IPS-20b (cell line): ENCODE measurements at regions not wholly inside any gene's neighbourhood (a gene's known extent, or its start where the extent isn't known, plus 50 kb on each side); places are given as distances from the start of the nearest gene placed in this dataset.

Experiments used
- H3K27ac ChIP-seq: one replicate; pipeline ENCODE4 v1.5.1; 2013; ENCODE audit warnings: low read length
- H3K27me3 ChIP-seq: 2 replicates; pipeline ENCODE4 v1.6.1; 2013; ENCODE audit warnings: mild to moderate bottlenecking, low read length, inconsistent platforms; ENCODE audit not compliant: insufficient read depth
- H3K36me3 ChIP-seq: 2 replicates; pipeline ENCODE4 v1.6.1; 2013; ENCODE audit warnings: low read depth, mild to moderate bottlenecking, inconsistent platforms, low read length, moderate library complexity; ENCODE audit not compliant: insufficient read depth
- H3K4me1 ChIP-seq: 2 replicates; pipeline ENCODE4 v1.6.1; 2013; ENCODE audit warnings: mild to moderate bottlenecking, control low read depth, inconsistent platforms, low read length, moderate library complexity; ENCODE audit not compliant: insufficient read depth
- H3K4me3 ChIP-seq: 2 replicates; pipeline ENCODE4 v1.5.1; 2013; ENCODE audit warnings: mild to moderate bottlenecking, low read length, inconsistent platforms
- H3K9ac ChIP-seq: 2 replicates; pipeline ENCODE4 v1.6.1; 2013; ENCODE audit warnings: low read depth, mild to moderate bottlenecking, inconsistent platforms, low read length, moderate library complexity
- H3K9me3 ChIP-seq: 2 replicates; pipeline ENCODE4 v1.6.1; 2013; ENCODE audit warnings: mild to moderate bottlenecking, low read depth, low read length, inconsistent platforms; ENCODE audit not compliant: insufficient read depth

DNA sequence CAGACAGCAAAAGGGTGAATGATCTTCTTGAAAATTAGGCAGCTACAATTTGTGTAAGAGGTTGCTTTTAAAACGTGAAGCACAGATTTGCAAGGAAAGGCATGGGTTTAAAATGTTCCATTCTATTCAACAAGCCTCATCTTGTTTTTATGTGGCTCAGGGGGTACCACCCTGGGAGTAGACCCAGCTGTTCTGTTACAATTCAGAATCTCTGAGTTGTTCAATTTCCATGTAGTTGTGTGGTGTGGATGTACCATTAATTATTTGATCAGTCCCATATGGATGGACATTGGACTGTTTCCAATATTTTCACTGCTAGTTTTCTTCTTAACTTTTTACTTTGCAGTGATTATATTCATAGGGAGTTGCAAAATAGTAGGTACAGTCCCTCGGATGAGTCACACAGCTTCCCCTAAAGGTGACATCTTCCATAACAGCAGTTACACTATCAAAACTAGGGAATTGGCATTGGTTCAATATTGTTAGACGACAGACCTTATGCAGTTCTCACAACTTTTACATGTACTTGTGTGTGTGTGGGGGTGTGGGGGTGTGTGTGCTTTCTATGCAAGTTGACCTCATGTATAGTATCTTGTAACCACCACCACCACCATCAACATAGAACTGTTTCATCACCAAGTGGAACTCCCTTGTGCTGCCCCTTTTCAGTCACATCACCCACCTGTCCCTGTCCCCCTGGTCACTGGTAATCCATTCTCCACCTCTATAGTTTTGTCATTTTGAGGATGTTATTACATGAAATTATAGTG lies 59.0 kb upstream of the CAPRIN2 start:
- no peak overlapping the region for H3K9ac ChIP-seq
- no peak overlapping the region for H3K4me3 ChIP-seq
- no peaks in the 10 kb centered on the region for H3K36me3 ChIP-seq
- H3K9me3 ChIP-seq = no peaks in the 10 kb centered on the region
- peaks cover 4% of the 10 kb centered on the region; the same call in 1 of the 2 replicates for H3K4me1 ChIP-seq
- H3K27me3 ChIP-seq = no peaks in the 10 kb centered on the region
- no peak overlapping the region for H3K27ac ChIP-seq

DNA sequence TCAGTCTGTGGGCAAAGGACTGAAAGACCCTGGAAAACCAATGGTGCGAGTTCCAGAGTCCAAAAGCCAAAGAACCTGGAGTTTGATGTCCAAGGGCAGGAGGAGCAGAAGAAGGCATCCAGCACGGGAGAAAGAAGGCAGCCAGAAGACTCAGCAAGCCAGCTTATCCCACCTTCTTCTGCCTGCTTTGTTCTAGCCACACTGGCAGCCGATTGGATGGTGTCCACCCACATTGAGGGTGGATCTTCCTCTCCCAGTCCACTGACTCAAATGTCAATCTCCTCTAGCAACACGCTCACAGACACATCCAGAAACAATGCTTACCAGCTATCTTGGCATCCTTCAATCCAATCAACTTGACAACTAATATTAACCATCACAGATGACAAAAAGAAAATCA lies 57.2 kb upstream of the CAPRIN2 start:
- Histone ChIP-seq H3K9me3 (no peaks in the 10 kb centered on the region), H3K4me1 (peaks cover 2% of the 10 kb centered on the region; the same call in 1 of the 2 replicates), H3K4me3 (no peak overlapping the region), H3K36me3 (no peaks in the 10 kb centered on the region), H3K27ac (no peak overlapping the region), H3K27me3 (no peaks in the 10 kb centered on the region), H3K9ac (no peak overlapping the region)

DNA sequence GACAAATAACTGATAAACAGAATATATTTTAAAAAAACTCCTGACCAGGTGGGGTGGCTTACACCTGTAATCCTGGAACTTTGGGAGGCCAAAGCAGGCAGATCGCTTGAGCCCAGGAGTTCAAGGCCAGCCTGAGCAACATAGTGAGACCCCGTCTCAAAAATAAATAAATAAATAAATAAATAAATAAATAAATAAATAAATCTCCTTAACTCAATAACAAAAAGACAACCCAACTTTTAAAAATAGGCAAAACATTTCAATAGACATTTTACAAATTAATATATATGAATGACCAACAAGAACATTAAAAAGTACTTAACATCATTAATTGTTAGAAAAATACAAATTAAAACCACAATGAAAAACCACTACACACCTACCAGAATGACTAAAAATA lies 56.2 kb upstream of the CAPRIN2 start:
- Histone ChIP-seq H3K9me3 (no peaks in the 10 kb centered on the region), H3K36me3 (no peaks in the 10 kb centered on the region), H3K27me3 (no peaks in the 10 kb centered on the region), H3K4me1 (no peaks in the 10 kb centered on the region), H3K4me3 (no peak overlapping the region), H3K27ac (no peak overlapping the region), H3K9ac (no peak overlapping the region)

DNA sequence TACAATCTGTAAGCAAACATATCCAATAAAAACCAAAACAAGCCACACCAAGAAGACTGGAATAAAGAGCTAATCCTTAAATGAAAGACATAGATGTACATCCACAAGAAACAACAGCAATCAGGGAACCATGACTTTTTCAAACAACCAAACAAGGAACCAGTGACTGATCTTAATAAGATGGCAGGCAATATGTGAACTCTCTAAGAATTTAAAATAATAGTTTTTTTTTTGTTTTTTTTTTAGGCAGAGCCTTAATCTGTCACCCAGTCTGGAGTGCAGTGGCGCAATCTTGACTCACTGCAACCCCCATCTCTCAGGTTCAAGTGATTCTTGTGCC lies 52.9 kb upstream of the CAPRIN2 start:
- H3K36me3 ChIP-seq = peaks cover 13% of the 10 kb centered on the region
- no peak overlapping the region for H3K27ac ChIP-seq
- no peaks in the 10 kb centered on the region for H3K4me1 ChIP-seq
- no peak overlapping the region for H3K9ac ChIP-seq
- no peak overlapping the region for H3K4me3 ChIP-seq
- peaks cover 18% of the 10 kb centered on the region for H3K9me3 ChIP-seq
- H3K27me3 ChIP-seq = no peaks in the 10 kb centered on the region

DNA sequence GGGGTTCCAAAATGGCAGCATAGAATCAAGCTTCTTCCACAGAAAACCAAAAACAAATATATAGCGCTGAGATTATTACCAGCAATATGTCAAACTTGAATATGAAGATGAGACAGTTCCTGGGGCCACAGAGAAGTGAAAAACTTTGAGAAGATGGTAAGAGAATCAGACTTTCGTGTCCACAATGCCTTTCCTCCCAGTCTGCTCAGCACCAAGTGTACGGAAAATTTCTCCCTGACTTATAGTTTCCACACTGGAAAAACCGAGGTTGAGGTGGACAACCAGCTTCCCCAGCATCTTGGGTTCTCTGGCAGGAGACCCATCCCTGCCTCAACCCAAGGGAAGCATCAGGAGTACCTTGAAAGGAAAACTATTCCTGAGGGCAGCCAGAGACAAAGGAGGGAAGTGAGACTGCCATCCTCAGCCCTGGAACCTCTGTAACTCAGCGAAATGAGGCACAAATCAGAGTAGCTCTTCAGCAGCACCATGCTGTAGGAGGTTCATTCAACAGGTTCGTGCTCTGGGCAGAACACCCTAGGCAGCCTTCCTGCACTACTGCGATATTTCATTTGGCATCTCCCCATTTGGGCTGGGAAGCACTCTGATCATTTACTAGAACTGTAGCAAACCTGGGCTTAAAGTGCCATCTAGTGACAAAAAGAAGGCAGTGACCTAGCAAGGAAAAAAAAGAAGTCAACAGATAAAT lies 52.4 kb upstream of the CAPRIN2 start:
- H3K9me3 ChIP-seq = peaks cover 21% of the 10 kb centered on the region
- H3K36me3 ChIP-seq = peaks cover 14% of the 10 kb centered on the region
- no peak overlapping the region for H3K4me3 ChIP-seq
- H3K4me1 ChIP-seq = no peaks in the 10 kb centered on the region
- H3K27ac ChIP-seq = no peak overlapping the region
- no peaks in the 10 kb centered on the region for H3K27me3 ChIP-seq
- H3K9ac ChIP-seq = no peak overlapping the region

DNA sequence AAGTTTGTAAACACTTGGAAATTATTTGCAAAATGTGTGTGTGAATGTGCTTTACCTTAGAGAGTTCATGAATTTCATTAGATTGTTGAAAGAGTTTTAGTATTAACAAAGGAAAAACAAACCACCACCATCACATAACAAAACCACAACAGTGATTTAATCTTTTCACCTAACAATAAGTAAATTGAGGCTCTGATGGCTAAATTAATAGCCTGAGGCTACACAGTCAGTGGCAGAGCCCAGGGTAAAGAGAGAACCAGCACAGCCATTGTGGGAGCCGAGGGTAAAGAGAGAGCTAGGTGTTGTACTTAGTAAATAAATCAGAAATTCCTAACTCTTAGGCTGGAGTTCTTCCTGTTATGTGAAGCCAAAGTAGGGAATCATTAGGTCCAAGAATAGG lies 51.2 kb upstream of the CAPRIN2 start:
- Histone ChIP-seq H3K9me3 (peaks cover 21% of the 10 kb centered on the region), H3K4me3 (no peak overlapping the region), H3K9ac (no peak overlapping the region), H3K27ac (no peak overlapping the region), H3K4me1 (no peaks in the 10 kb centered on the region), H3K36me3 (peaks cover 23% of the 10 kb centered on the region), H3K27me3 (no peaks in the 10 kb centered on the region)
